HG03520 (cell line): ENCODE measurements at regions not wholly inside any gene's neighbourhood (a gene's known extent, or its start where the extent isn't known, plus 50 kb on each side); places are given as distances from the start of the nearest gene placed in this dataset.

Experiments
- ATAC-seq: cut with Tn5 transposase; IDR thresholded peaks from one replicate; pipeline ENCODE4 v1.9.1; 2021; ENCODE audit warnings: mild to moderate bottlenecking, moderate library complexity; ENCODE audit not compliant: unreplicated experiment

- no peak for ATAC-seq
Observed at GRCh38 chr4:24248674-24249630, 335.4 kb downstream of the DHX15 start.

GRCh38 chr4:24245491-24245820 is 338.9 kb downstream of the DHX15 start:
- ATAC-seq, result no peak

GRCh38 chr4:24244663-24245490 is 339.5 kb downstream of the DHX15 start:
- no peak for ATAC-seq

- ATAC-seq, result no peak
Observed at GRCh38 chr4:24243641-24244040, 340.7 kb downstream of the DHX15 start.

GRCh38 chr4:24241511-24241910 is 342.8 kb downstream of the DHX15 start:
- no peak for ATAC-seq

- ATAC-seq, result no peak
Observed at GRCh38 chr4:24240655-24241054, 343.7 kb downstream of the DHX15 start.

- ATAC-seq, result no peak
Observed at GRCh38 chr4:24237709-24238108, 346.6 kb downstream of the DHX15 start.

- no peak for ATAC-seq
Observed at GRCh38 chr4:24236532-24236931, 346.7 kb upstream of the PPARGC1A start.

- no peak for ATAC-seq
Observed at GRCh38 chr4:24236120-24236519, 346.3 kb upstream of the PPARGC1A start.

GRCh38 chr4:24235618-24236017 is 345.8 kb upstream of the PPARGC1A start:
- no peak for ATAC-seq

GRCh38 chr4:24234288-24234848 is 344.5 kb upstream of the PPARGC1A start:
- no peak for ATAC-seq

GRCh38 chr4:24230955-24231354 is 341.1 kb upstream of the PPARGC1A start:
- no peak for ATAC-seq

GRCh38 chr4:24229978-24230377 is 340.1 kb upstream of the PPARGC1A start:
- no peak for ATAC-seq

- ATAC-seq, result no peak
Observed at GRCh38 chr4:24228692-24229091, 338.8 kb upstream of the PPARGC1A start.

GRCh38 chr4:24226667-24227066 is 336.8 kb upstream of the PPARGC1A start:
- no peak for ATAC-seq

GRCh38 chr4:24226023-24226422 is 336.2 kb upstream of the PPARGC1A start:
- ATAC-seq, result no peak

- no peak for ATAC-seq
Observed at GRCh38 chr4:24224446-24224845, 334.6 kb upstream of the PPARGC1A start.

- no peak for ATAC-seq
Observed at GRCh38 chr4:24219209-24219608, 329.4 kb upstream of the PPARGC1A start.

GRCh38 chr4:24218566-24218965 is 328.7 kb upstream of the PPARGC1A start:
- no peak for ATAC-seq

- ATAC-seq, result no peak
Observed at GRCh38 chr4:24214796-24215195, 324.9 kb upstream of the PPARGC1A start.

GRCh38 chr4:24213961-24214360 is 324.1 kb upstream of the PPARGC1A start:
- ATAC-seq, result no peak

GRCh38 chr4:24212642-24213041 is 322.8 kb upstream of the PPARGC1A start:
- no peak for ATAC-seq
